ENCODE measurements at regions not wholly inside any gene's neighbourhood (a gene's known extent, or its start where the extent isn't known, plus 50 kb on each side); places are given as distances from the start of the nearest gene placed in this dataset.

DNA sequence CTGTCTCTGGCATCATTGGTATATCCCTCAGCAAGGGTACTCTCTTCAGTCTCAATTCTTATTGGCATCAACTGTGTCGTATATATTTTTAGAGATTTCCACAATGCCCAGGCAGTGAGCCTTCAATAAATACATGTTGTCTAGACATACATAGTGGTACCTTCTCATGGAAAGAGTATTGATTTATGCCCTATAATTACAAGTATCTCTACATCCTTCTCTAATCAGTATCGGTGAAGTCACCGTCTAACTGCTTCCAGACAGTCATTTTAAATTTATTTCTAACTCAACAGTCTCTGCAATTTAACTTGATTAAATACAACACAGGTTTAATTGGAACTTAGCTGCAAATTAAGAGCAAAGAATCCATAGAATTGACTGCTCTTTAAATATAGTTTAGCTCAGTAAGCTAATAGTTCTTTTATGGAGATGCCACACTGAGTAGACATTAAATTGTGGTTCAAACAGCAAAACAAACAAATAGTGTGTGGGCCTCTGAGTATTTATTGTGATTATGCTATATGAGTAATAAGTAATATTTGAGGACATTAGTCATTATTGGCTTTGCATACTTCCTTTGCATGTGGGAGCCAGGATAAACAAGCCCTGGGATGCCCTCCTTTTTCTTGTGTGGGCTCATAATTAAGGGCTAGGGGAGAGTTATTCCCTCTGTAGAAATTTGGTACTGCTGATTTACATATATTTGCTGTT is 126.9 kb upstream of the DUSP10 start:
- H2BK15ac ChIP-seq (ENCODE audit: low read depth, low read length), result no peak overlapping the region
- no peak overlapping the region for H3K9ac ChIP-seq (ENCODE audit: extremely low read depth, insufficient read length, low read length)
- H4K8ac ChIP-seq (replicated peaks; ENCODE audit: insufficient read length, low read depth, low read length), result no peak overlapping the region
- H2AFZ ChIP-seq (ENCODE audit: low read length), result no peak overlapping the region
- no peaks in the 10 kb centered on the region for H3K9me3 ChIP-seq (ENCODE audit: control insufficient read depth, low read depth, low read length)
- H3K4me2 ChIP-seq (ENCODE audit: insufficient read depth, insufficient read length, low read length), result no peak overlapping the region
- H3K56ac ChIP-seq (ENCODE audit: insufficient read length, low read depth, low read length), result no peak overlapping the region
- no peak overlapping the region for H2AK5ac ChIP-seq (ENCODE audit: insufficient read length, low read length)
- no peaks in the 10 kb centered on the region for H3K79me2 ChIP-seq (ENCODE audit: insufficient read depth, low read length)
- no peaks in the 10 kb centered on the region for H3K23me2 ChIP-seq (ENCODE audit: insufficient read length, low read depth, low read length, poor library complexity, severe bottlenecking)
- no peak overlapping the region for H3T11ph ChIP-seq (ENCODE audit: low read length)
- H2BK120ac ChIP-seq (ENCODE audit: low read depth, low read length, poor library complexity, severe bottlenecking), result no peak overlapping the region
- H2BK5ac ChIP-seq (ENCODE audit: insufficient read length, low read length), result no peak overlapping the region
- no peak overlapping the region for H4K5ac ChIP-seq (ENCODE audit: insufficient read length, low read depth, low read length)
- H3K18ac ChIP-seq (ENCODE audit: insufficient read length, low read depth, low read length), result no peak overlapping the region
- H2BK20ac ChIP-seq (ENCODE audit: low read depth, low read length, poor library complexity, severe bottlenecking), result no peak overlapping the region
- DNase-seq, result no peak
- no peak overlapping the region for H2BK12ac ChIP-seq (ENCODE audit: insufficient read length, low read depth, low read length)
- no peaks in the 10 kb centered on the region for H3K4me1 ChIP-seq (ENCODE audit: insufficient read depth, low read length)
- no peaks in the 10 kb centered on the region for H3K79me1 ChIP-seq (ENCODE audit: insufficient read depth, low read depth, low read length, poor library complexity, severe bottlenecking)
- no peak overlapping the region for H4K91ac ChIP-seq (ENCODE audit: insufficient read length, low read depth, low read length)
- H3K9me3 Mint-ChIP-seq, result no peaks in the 10 kb centered on the region
- H3K23ac ChIP-seq (ENCODE audit: insufficient read length, low read depth, low read length), result no peak overlapping the region
- H3K4ac ChIP-seq (ENCODE audit: low read depth, low read length), result no peak overlapping the region
- H3K4me1 Mint-ChIP-seq, result no peaks in the 10 kb centered on the region
- no peak overlapping the region; a peak in 1 of 7 replicates for H3K27ac Mint-ChIP-seq
- no peaks in the 10 kb centered on the region for H3K27me3 Mint-ChIP-seq (ENCODE audit: low read depth)
- H3K27me3 ChIP-seq (ENCODE audit: insufficient read depth, low read length), result no peaks in the 10 kb centered on the region
- H3K27ac ChIP-seq (ENCODE audit: insufficient read length, low read depth, low read length), result no peak overlapping the region
- WGBS (ENCODE audit: extremely low coverage, insufficient read length, low lambda C conversion rate), result no CpG with 5 or more reads among the region's 3 CpGs
- TF ChIP-seq, protein P1, sequence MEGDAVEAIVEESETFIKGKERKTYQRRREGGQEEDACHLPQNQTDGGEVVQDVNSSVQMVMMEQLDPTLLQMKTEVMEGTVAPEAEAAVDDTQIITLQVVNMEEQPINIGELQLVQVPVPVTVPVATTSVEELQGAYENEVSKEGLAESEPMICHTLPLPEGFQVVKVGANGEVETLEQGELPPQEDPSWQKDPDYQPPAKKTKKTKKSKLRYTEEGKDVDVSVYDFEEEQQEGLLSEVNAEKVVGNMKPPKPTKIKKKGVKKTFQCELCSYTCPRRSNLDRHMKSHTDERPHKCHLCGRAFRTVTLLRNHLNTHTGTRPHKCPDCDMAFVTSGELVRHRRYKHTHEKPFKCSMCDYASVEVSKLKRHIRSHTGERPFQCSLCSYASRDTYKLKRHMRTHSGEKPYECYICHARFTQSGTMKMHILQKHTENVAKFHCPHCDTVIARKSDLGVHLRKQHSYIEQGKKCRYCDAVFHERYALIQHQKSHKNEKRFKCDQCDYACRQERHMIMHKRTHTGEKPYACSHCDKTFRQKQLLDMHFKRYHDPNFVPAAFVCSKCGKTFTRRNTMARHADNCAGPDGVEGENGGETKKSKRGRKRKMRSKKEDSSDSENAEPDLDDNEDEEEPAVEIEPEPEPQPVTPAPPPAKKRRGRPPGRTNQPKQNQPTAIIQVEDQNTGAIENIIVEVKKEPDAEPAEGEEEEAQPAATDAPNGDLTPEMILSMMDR (conservative IDR thresholded peaks at IDR 0.05), result no peak
- H3K4me3 Mint-ChIP-seq, result no peak overlapping the region
- no peak overlapping the region for H3K14ac ChIP-seq (ENCODE audit: insufficient read depth, low read length)
- no peaks in the 10 kb centered on the region for H4K20me1 ChIP-seq (ENCODE audit: control insufficient read depth, insufficient read depth, insufficient read length)
- H3K36me3 Mint-ChIP-seq (ENCODE audit: insufficient read depth in 1 of 3, low read depth in 3 of 3), result no peaks in the 10 kb centered on the region
